ENCODE measurements at regions not wholly inside any gene's neighbourhood (a gene's known extent, or its start where the extent isn't known, plus 50 kb on each side); places are given as distances from the start of the nearest gene placed in this dataset.
"Not testable (repeated sequence)": the region's sequence is repeated elsewhere in the genome, so short reads cannot be mapped to it uniquely, and the experiment has no call there.

DNA sequence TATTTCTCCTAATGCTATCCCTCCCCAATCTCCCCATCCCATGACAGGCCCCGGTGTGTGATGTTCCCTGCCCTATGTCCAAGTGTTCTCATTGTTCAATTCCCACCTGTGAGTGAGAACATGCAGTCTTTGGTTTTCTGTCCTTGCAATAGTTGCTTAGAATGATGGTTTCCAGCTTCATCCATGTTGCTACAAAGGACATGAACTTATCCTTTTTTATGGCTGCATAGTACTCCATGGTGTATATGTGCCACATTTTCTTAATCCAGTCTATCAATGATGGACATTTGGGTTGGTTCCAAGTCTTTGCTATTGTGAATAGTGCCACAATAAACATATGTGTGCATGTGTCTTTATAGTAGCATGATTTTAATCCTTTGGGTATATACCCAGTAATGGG lies 51.3 kb upstream of the RIOK2 start:
- not testable (repeated sequence) for FAIRE-seq

DNA sequence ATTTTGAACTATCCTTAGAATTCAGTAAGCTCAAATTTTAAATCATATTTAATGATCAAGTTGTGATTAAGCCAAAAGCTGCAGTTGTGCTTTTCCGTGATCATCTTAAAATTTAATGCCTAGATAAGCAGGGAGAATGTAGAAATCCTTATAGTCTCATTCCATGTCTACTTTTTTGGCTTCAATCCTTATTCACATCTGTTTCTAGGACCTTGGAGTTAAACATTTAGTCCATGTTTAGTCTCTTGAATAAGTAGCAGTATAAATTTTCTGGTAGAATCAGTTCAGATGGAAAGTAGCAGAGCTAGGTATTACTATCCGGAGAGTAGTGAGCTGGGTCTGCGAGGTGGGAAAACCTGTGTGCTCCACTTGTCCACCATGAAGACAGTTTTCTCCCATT lies 59.3 kb upstream of the RIOK2 start:
- no peak for TF ChIP-seq TAF1 (IDR thresholded peaks at IDR 0.05; ENCODE audit: borderline replicate concordance, low read depth, low read length)
- DNase-seq (ENCODE audit: insufficient read length) (no peak), FAIRE-seq (no peak)

More for the DNA sequence above, 51.3 kb upstream of the RIOK2 start:
- DNase-seq (ENCODE audit: insufficient read length) = not testable (repeated sequence)

DNA sequence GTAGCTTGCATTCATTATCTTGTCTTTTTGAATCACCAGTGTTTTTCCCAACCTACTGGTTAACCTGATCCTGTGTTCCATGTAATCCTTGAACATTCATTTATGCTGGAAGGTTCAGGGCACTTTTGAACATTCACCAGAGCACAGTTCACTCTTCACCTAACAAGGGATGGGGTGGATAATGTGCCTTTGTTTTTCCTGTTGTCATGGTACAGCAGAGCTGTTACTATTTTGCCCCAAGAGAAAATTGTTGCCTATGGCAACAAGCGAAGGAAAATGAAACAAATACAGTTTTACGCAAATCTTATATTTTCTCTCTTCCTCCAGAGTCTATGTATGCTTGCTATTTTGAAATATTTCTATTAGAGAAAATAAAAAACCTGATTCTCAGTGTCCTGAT lies 60.3 kb upstream of the RIOK2 start:
- FAIRE-seq (no peak), DNase-seq (ENCODE audit: insufficient read length) (no peak)
- TF ChIP-seq TAF1 (IDR thresholded peaks at IDR 0.05; ENCODE audit: borderline replicate concordance, low read depth, low read length) (no peak), POLR2A (IDR thresholded peaks at IDR 0.05; ENCODE audit: low read depth, low read length) (no peak), POLR2AphosphoS5 (IDR thresholded peaks at IDR 0.05; ENCODE audit: low read depth, low read length) (no peak)

DNA sequence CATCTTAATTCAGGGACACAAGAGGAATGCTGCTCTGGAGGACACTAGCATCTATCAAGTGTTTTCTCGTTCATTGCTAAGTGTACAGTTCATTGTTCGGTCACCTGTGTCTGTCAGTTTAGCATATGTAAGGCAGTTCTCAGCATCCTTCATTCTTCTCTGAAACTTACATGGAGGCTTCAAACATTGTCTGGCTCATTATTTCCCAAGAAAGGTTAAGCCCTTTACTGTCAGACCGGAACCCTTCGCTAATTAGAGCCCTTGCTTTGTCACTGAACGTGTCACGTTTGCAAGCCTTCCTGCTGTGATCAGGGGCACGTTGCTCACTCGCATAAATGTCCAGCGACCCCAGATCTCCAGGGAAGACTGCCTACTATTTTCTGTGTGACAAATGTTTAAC lies 62.3 kb upstream of the RIOK2 start:
- FAIRE-seq = no peak
- TF ChIP-seq POLR2AphosphoS5 (IDR thresholded peaks at IDR 0.05; ENCODE audit: low read depth, low read length) = no peak
- TF ChIP-seq POLR2A (IDR thresholded peaks at IDR 0.05; ENCODE audit: low read depth, low read length) = no peak
- no peak for TF ChIP-seq TAF1 (IDR thresholded peaks at IDR 0.05; ENCODE audit: borderline replicate concordance, low read depth, low read length)
- no peak for DNase-seq (ENCODE audit: insufficient read length)

DNA sequence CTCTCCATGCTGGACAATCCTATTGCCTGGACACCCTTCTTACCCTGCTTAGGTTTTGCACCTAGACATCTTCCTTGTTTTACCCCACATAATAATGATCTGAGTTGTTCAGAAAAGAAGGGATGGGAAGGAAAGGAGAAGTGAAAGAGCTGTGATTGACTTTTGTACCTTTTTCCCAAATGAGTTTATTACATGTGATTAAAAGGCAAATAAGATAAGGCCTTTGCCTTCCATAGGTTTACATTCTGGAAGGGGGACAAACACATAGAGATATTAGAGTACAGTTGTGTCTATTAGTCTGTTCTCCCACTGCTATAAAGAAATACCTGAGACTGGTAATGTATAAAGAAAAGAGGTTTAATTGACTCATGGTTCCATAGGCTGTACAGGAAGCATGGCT lies 67.1 kb upstream of the RIOK2 start:
- TF ChIP-seq TAF1 (IDR thresholded peaks at IDR 0.05; ENCODE audit: borderline replicate concordance, low read depth, low read length) (no peak), POLR2AphosphoS5 (IDR thresholded peaks at IDR 0.05; ENCODE audit: low read depth, low read length) (no peak), POLR2A (IDR thresholded peaks at IDR 0.05; ENCODE audit: low read depth, low read length) (no peak)
- DNase-seq (ENCODE audit: insufficient read length) = no peak
- FAIRE-seq = no peak

DNA sequence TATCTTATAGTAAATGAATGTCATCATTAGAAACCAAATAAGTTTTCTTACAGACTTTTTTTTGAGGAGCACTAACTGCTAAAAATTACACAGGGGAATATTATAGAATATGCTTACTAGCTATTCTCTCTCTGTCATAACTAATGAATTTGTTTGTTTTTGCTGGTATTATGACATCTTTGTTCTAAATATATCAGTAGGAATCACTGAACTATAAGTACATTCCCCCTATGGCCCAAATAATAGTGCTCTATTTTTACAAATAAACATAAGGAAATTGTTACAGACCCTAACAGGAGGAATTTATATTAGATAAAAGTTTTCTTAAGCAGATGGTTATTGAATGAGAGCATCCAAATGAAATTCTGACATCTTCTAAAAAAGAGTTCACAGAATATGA lies 83.0 kb upstream of the RIOK2 start:
- no peak for FAIRE-seq
- no peak for TF ChIP-seq POLR2AphosphoS5 (IDR thresholded peaks at IDR 0.05; ENCODE audit: low read depth, low read length)
- TF ChIP-seq POLR2A (IDR thresholded peaks at IDR 0.05; ENCODE audit: low read depth, low read length) = no peak
- no peak for TF ChIP-seq TAF1 (IDR thresholded peaks at IDR 0.05; ENCODE audit: borderline replicate concordance, low read depth, low read length)
- DNase-seq (ENCODE audit: insufficient read length) = no peak

DNA sequence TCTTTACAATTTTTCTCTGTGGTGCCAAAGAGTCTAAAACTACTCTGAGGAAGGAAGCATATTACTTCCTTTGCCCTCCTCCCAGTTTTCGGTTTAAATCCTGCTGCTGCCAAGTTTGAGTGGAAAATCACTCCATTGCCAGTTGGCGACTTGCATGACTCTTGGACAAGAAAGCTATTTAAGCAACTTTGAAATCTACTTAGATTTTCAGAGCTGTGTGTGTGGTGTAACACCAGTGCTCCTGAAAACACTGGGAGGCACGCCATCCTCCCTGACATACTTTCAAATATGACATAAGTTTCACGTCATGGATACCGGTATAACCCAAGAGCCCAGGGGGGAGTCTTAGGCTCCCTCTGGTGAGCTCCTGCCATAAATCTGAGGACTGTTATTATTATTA lies 83.5 kb upstream of the RIOK2 start:
- FAIRE-seq (no peak), DNase-seq (ENCODE audit: insufficient read length) (no peak)
- TF ChIP-seq POLR2A (IDR thresholded peaks at IDR 0.05; ENCODE audit: low read depth, low read length) = no peak
- no peak for TF ChIP-seq TAF1 (IDR thresholded peaks at IDR 0.05; ENCODE audit: borderline replicate concordance, low read depth, low read length)
- no peak for TF ChIP-seq POLR2AphosphoS5 (IDR thresholded peaks at IDR 0.05; ENCODE audit: low read depth, low read length)

DNA sequence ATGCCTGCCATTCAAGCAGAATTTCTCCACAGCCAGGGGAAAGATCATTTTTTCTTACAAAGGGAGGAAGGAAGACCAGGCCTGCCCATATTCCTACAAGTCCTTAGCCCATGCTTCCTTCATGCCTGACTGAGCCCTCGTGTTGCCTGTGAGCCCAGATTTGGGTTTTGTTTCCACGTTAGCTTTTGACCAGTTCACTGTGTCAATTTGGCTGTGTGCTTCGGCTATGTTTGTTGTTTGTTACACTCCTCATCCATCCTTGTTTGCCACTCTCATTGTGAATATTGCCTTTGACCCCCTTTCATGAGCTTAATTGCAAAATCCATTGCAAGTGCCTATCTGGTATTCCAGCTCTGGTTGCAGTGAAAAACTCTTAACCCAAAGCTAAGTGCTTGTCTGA lies 84.7 kb upstream of the RIOK2 start:
- DNase-seq (ENCODE audit: insufficient read length) (no peak), FAIRE-seq (no peak)
- TF ChIP-seq TAF1 (IDR thresholded peaks at IDR 0.05; ENCODE audit: borderline replicate concordance, low read depth, low read length) (no peak), POLR2A (IDR thresholded peaks at IDR 0.05; ENCODE audit: low read depth, low read length) (no peak), POLR2AphosphoS5 (IDR thresholded peaks at IDR 0.05; ENCODE audit: low read depth, low read length) (no peak)

DNA sequence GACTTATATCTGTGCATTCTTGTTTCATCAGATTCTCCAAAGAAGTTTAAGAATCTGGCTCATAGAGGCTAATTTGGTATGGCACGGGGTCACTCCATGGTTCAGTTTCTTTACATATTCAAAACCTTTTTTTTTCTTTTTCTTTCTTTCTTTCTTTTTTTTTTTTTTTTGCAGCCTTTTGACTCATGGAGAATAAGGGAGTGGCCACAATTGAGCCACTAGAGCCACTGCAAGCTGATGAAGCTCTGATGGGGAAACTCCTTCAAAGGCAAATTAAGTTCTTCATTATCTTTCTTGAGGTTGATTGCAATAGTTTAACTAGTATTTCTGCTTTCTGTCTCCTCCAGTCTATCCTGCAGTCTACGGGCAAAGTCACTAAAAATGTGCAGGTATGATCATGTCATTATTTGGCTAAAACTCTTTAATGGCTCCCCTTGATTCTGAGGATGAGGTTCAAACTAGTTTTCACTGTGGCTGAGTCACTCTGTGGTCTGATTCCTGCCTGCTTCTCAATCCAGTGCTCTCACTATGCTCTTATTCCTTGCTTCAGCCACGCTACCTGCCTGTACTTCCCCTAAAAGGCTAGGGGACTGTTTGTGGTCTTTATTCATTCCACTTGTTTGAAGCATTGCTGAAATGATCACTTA lies 93.5 kb upstream of the RIOK2 start:
- no peak for DNase-seq (ENCODE audit: insufficient read length)
- TF ChIP-seq TAF1 (IDR thresholded peaks at IDR 0.05; ENCODE audit: borderline replicate concordance, low read depth, low read length) (no peak), POLR2A (IDR thresholded peaks at IDR 0.05; ENCODE audit: low read depth, low read length) (no peak), POLR2AphosphoS5 (IDR thresholded peaks at IDR 0.05; ENCODE audit: low read depth, low read length) (no peak)
- FAIRE-seq = no peak

DNA sequence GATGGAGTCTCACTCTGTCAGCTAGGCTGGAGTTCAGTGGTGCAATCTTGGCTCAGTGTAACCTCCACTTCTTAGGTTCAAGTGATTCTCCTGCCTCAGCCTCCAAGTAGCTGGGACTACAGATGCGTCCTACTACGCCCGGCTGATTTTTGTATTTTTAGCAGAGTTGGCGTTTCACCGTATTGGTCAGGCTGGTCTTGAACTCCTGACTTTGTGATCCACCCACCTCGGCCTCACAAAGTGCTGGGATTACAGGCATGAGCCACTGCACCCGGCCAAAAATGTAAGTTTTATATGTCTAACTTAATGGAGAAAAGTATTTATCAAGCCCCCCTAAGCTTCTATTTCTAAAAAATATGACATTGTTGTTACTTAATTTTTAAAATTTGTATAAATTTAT lies 98.2 kb upstream of the RIOK2 start:
- DNase-seq (ENCODE audit: insufficient read length) = no peak
- TF ChIP-seq POLR2AphosphoS5 (IDR thresholded peaks at IDR 0.05; ENCODE audit: low read depth, low read length) (no peak), TAF1 (IDR thresholded peaks at IDR 0.05; ENCODE audit: borderline replicate concordance, low read depth, low read length) (no peak), POLR2A (IDR thresholded peaks at IDR 0.05; ENCODE audit: low read depth, low read length) (no peak)
- no peak for FAIRE-seq

DNA sequence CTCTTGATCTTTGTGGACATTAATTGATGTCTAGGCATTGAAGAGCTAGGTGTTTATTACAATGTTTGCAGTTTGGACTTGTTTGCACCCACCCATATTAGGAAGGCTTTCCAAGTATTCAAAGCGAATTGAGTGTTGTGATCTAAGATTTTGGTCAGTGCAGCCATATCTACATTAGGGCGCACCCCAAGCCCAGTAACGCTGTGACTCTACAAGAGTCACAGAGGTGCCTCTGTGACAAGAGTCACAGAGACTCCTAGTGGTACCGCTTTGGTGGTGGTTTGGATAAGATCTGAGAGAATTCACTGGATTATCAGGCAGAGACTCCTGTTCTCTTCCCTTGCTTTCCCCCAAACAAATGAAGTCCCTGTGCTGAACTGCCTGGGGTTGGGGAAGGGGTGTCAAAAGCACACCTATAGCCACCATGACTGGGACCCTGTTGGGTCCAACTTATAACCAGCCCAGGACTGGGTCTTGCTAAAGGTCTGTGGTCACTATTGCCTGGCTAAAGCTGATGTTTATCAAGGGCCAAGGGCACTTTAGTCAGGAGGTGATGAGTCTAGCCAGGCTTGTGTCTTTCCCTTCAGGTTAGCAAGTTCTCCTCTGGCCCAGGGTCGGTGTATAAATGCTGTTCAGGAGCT lies 114.1 kb upstream of the RIOK2 start:
- DNase-seq (ENCODE audit: insufficient read length) (peak; percentile 12), FAIRE-seq (peak; percentile 61)
- no peak for TF ChIP-seq TAF1 (IDR thresholded peaks at IDR 0.05; ENCODE audit: borderline replicate concordance, low read depth, low read length)
- no peak for TF ChIP-seq POLR2A (IDR thresholded peaks at IDR 0.05; ENCODE audit: low read depth, low read length)
- no peak for TF ChIP-seq POLR2AphosphoS5 (IDR thresholded peaks at IDR 0.05; ENCODE audit: low read depth, low read length)

DNA sequence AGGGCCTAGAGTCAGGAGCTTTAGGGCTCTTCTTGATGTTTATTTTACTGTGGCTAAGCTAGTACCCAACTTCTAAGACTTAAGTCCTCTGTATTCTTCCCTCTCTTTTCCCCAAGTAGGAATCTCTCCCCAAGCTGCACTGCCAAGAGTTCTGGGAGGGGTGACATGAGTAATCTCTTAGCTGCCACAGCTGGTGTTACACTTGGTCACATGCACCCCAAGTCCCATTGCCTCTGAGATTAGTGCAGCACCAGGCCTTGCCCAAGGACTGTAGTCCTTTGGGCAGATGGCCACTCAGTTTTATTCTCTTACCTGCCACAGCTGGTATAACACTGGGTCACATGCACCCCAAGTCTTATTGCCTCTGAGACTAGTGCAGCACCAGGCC lies 114.7 kb upstream of the RIOK2 start:
- TF ChIP-seq POLR2A (IDR thresholded peaks at IDR 0.05; ENCODE audit: low read depth, low read length) (no peak), TAF1 (IDR thresholded peaks at IDR 0.05; ENCODE audit: borderline replicate concordance, low read depth, low read length) (no peak)
- FAIRE-seq (no peak), DNase-seq (ENCODE audit: insufficient read length) (no peak)

DNA sequence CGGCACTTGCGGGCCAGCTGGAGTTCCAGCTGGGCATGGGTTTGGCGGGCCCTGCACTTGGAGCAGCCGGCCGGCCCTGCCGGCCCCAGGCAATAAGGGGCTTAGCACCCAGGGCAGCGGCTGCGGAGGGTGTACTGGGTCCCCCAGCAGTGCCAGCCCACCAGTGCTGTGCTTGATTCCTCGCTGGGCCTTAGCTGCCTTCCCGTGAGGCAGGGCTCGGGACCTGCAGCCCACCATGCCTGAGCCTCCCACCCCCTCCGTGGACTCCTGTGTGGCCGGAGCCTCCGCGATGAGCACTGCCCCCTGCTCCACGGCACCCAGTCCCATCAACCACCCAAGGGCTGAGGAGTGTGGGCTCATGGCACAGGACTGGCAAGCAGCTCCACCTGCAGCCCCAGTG lies 118.1 kb upstream of the RIOK2 start:
- not testable (repeated sequence) for FAIRE-seq

More for the DNA sequence above, 118.1 kb upstream of the RIOK2 start:
- DNase-seq (ENCODE audit: insufficient read length) = not testable (repeated sequence)

Measured in GM12892 (cell line).